Astrocyte of the cerebellum (primary cell): ENCODE measurements at regions not wholly inside any gene's neighbourhood (a gene's known extent, or its start where the extent isn't known, plus 50 kb on each side); places are given as distances from the start of the nearest gene placed in this dataset.
"Not testable (repeated sequence)": the region's sequence is repeated elsewhere in the genome, so short reads cannot be mapped to it uniquely, and the experiment has no call there.

ENCODE experiments used
- DNase-seq: peaks from one replicate; pipeline ENCODE4 v3.0.0-alpha.2; 2011; ENCODE audit warnings: low read depth
- H3K4me3 ChIP-seq: 2 replicates; pipeline ENCODE4 v1.5.1; 2011; ENCODE audit warnings: mild to moderate bottlenecking, low read depth, low read length, moderate library complexity
- in situ Hi-C: cut with HindIII; loops from 2 replicates; pipeline ENCODE4 v1.10.0; 2017; ENCODE audit warnings: low sequenced_read_pairs
- TF ChIP-seq, protein P1 (sequence below): IDR thresholded peaks from 2 replicates; pipeline ENCODE4 v1.5.1; 2012; ENCODE audit warnings: low read length, low read depth, moderate library complexity, mild to moderate bottlenecking; ENCODE audit errors: missing control alignments

DNA sequence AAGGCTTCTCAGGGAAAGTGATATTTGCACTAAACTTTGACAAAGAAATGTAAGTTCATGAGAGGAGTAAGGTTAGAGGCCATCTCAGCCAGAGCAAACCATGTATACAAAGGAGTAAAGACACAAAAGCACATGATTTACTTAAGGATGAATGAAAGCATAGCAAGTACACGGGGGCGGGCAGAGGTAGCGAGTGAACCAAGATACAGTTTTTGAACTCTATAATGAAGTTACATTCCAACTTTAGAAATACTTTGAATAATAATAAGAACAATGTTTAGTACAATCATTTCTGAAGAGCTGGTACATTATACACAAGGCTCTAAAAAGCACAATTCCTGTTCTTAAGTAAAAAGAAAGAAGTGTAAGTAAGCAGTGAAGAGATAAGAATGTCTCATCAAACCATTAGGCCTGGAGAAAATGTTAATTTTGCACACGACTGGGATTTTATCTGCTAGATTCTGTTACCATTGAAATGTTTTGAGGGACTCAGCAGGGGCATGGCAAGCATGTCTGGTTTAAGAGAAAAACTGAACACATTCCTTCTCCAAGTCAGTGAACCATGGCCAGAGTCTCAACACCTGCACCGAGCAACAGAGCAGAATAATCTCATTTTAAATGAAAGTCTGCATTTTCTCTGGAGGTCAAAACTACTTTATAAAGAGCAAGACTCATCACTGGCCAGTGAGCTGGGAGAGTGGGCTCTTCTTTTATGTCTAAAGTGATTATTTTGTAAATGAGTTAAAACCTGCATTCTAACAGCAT, 147.6 kb upstream of the TRPM3 start:
- TF ChIP-seq, protein P1, sequence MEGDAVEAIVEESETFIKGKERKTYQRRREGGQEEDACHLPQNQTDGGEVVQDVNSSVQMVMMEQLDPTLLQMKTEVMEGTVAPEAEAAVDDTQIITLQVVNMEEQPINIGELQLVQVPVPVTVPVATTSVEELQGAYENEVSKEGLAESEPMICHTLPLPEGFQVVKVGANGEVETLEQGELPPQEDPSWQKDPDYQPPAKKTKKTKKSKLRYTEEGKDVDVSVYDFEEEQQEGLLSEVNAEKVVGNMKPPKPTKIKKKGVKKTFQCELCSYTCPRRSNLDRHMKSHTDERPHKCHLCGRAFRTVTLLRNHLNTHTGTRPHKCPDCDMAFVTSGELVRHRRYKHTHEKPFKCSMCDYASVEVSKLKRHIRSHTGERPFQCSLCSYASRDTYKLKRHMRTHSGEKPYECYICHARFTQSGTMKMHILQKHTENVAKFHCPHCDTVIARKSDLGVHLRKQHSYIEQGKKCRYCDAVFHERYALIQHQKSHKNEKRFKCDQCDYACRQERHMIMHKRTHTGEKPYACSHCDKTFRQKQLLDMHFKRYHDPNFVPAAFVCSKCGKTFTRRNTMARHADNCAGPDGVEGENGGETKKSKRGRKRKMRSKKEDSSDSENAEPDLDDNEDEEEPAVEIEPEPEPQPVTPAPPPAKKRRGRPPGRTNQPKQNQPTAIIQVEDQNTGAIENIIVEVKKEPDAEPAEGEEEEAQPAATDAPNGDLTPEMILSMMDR, result no peak
- no peak for DNase-seq
- in situ Hi-C loops, result loop anchor here (25.0 kb wide), 1 partner anchor 632 kb away; no protein-coding TSS in a partner anchor
- no peak overlapping the region for H3K4me3 ChIP-seq

DNA sequence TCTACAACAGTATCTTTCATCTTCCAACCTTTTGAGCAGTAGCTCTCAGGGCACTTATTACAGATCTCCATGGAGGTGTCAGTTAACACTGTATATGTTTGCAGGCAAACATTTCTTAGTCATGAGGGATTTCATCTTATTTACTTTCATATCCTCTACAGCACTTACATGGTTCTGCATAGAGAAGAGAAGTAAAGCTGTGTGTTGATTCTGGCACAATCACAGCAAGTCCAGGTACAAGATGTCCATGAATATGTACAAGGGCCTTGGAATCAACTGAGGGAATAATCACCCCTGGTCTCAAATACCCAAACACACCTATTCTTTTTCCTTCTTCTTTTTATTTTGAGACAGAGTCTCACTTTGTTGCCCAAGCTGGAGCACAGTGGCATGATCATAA, 142.0 kb upstream of the TRPM3 start:
- TF ChIP-seq, protein P1, result no peak
- H3K4me3 ChIP-seq, result no peak overlapping the region
- no peak for DNase-seq
- in situ Hi-C loops, result loop anchor here (25.0 kb wide), 1 partner anchor 626 kb away; no protein-coding TSS in a partner anchor

DNA sequence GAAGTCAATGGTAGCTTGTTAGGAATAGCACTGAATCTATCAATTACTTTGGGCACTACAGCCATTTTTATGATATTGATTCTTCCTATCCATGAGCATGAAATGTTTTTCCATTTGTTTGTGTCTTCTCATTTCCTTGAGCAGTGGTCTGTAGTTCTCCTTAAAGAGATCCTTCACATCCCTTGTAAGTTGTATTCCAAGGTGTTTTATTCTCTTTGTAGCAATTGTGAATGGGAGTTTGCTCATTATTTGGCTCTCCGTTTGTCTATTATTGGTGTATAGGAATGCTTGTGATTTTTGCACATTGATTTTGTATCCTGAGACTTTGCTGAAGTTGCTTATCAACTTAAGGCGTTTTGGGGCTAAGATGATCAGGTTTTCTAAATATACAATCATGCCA, 139.0 kb upstream of the TRPM3 start:
- in situ Hi-C loops, result loop anchor here (25.0 kb wide), 1 partner anchor 623 kb away; no protein-coding TSS in a partner anchor
- H3K4me3 ChIP-seq, DNase-seq: not testable (repeated sequence)

DNA sequence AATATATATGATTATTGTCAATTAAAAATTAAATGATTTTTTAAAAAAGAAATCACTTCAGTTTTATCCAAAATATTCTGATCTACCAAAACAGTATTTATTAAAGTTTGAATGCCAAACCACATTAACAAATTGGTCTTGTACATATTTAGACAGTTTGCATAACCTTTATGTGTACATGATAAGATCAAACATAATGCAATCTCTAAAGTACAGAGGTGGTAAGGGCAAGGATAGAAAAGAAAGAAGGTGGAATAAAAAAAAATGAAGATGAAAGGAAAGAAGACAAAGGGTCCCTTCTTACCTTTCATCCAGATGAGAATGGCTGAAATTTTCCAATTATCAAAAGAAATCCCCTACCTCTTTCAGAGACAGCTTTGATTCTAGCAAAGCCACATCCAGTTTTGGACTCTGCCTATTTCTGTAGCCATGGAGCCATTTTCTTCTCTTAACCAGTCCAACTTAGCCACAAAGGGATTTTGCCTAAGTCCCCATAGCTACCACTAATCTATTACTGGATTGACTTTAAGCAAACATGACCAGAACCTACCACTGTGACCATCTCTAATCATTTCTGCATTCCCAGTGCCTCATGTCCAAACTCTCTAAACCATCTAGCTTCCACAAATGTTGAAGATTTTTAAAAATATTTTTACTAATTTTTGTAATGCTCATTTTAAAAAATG, 133.3 kb upstream of the TRPM3 start:
- in situ Hi-C loops, result loop anchor here (25.0 kb wide), 1 partner anchor 617 kb away; no protein-coding TSS in a partner anchor
- TF ChIP-seq, protein P1, result no peak
- H3K4me3 ChIP-seq, result no peak overlapping the region
- DNase-seq, result no peak

DNA sequence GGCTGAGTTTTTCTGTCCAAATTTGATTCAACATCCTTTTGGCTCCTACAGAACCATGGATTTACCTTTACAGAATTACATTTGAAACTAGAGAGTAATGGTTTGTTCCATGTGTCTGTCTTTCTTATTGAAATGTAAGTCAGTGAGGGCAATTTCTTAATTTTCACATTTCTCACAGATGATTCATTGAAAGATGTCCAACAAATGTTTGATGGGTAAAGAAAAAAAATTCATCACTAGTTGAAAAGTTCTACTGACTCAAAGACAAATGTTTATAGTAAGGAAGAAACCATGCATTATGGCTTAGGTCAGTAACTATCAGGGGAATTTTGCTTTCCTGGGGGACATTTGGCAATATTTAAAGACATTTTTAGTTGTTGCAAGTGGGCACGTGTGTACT, 131.6 kb upstream of the TRPM3 start:
- in situ Hi-C loops, result loop anchor here (25.0 kb wide), 1 partner anchor 616 kb away; no protein-coding TSS in a partner anchor
- TF ChIP-seq, protein P1, result no peak
- no peak overlapping the region for H3K4me3 ChIP-seq
- no peak for DNase-seq

DNA sequence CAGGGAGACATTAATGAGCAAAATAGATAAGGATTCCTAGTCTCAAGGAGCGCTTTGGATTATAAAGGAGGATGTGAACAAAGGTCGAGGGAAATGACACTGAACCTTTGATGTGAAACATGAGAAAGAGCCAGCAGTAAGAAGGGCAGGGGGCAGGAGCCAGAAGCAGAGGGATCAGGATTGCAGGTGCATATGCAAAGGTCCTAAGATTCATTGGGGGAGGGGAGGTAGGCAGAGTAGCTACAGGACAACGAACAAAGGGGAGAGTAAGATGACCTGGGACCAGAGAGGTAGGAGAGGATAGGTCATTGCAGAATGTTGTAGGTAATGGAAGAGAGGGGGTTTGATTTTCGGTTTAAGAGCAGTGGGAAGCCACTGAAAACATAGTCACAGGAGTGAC, 129.2 kb upstream of the TRPM3 start:
- no peak for DNase-seq
- TF ChIP-seq, protein P1, result no peak
- in situ Hi-C loops, result loop anchor here (25.0 kb wide), 1 partner anchor 613 kb away; no protein-coding TSS in a partner anchor
- H3K4me3 ChIP-seq, result no peak overlapping the region
